ENCODE measurements at regions not wholly inside any gene's neighbourhood (a gene's known extent, or its start where the extent isn't known, plus 50 kb on each side); places are given as distances from the start of the nearest gene placed in this dataset.
"Not testable (repeated sequence)": the region's sequence is repeated elsewhere in the genome, so short reads cannot be mapped to it uniquely, and the experiment has no call there.

- no peak for DNase-seq
These were observed 521.6 kb upstream of the TSPY4 start for GRCh38 chrY:8815616-8816015.

GRCh38 chrY:8820032-8820431, 517.2 kb upstream of the TSPY4 start:
- no peak for DNase-seq

- no peak for DNase-seq
These were observed 516.2 kb upstream of the TSPY4 start for GRCh38 chrY:8821106-8821505.

- DNase-seq, result no peak
These were observed 485.0 kb upstream of the TSPY4 start for GRCh38 chrY:8852278-8852677.

GRCh38 chrY:8888371-8888770, 448.9 kb upstream of the TSPY4 start:
- DNase-seq, result no peak

GRCh38 chrY:8897876-8898275, 439.4 kb upstream of the TSPY4 start:
- DNase-seq, result no peak

GRCh38 chrY:8905141-8905540, 432.1 kb upstream of the TSPY4 start:
- no peak for DNase-seq

- not testable (repeated sequence) for DNase-seq
These were observed 414.7 kb upstream of the TSPY4 start for GRCh38 chrY:8922576-8922975.

All from nucleus accumbens (tissue), 56 donors.